ENCODE measurements at regions not wholly inside any gene's neighbourhood (a gene's known extent, or its start where the extent isn't known, plus 50 kb on each side); places are given as distances from the start of the nearest gene placed in this dataset.
"Not testable (repeated sequence)": the region's sequence is repeated elsewhere in the genome, so short reads cannot be mapped to it uniquely, and the experiment has no call there.

DNA sequence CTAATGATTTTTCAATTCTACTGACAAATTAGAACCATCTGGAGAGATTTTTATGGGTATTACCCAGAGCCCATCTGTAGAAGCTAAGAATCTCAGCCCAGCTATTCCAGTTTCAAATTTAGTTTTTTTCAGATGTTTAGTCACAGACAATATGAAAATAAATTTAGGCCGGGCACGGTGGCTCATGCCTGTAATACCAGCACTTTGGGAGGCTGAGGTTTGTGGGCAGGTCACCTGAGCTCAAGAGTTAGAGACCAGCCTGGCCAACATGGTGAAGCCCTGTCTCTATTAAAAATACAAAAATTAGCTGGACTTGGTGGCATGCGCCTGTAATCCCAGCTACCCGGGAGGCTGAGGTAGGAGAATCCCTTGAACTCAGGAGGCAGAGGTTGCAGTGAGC lies 545.9 kb downstream of the PCDH7 start:
- TF ChIP-seq EGR1 (IDR thresholded peaks at IDR 0.05; ENCODE audit: low read depth); ZNF274 (IDR thresholded peaks at IDR 0.05; ENCODE audit: low read depth, low read length); SP1 (IDR thresholded peaks at IDR 0.05; ENCODE audit: low read depth): not testable (repeated sequence)

Data from HCT116 (cell line).